H1 (cell line): ENCODE measurements at regions not wholly inside any gene's neighbourhood (a gene's known extent, or its start where the extent isn't known, plus 50 kb on each side); places are given as distances from the start of the nearest gene placed in this dataset.

Source experiments
- CTCF ChIA-PET: fragments of 300-600 bp; sonication (Branson Sonifier 250); formaldehyde crosslinking; loops from one replicate; lab custom pipeline; 2021; ENCODE audit not compliant: partially characterized antibody; lab: Charles Lee
- POLR2A ChIA-PET: fragments of 300-600 bp; sonication (Branson Sonifier 250); formaldehyde crosslinking; loops from one replicate; lab custom pipeline; 2021; ENCODE audit warnings: inconsistent platforms; ENCODE audit not compliant: partially characterized antibody; lab: Charles Lee
- DNase-seq, 2 experiments: peaks; one replicate each; pipeline versions ENCODE4 v3.0.0 to v3.0.0-alpha.2; 2010 to 2022; ENCODE audit warnings: low spot score in 2 of 2, low read depth in 1 of 2, mixed read lengths in 1 of 2
- FAIRE-seq: peaks from 2 replicates; lab custom pipeline; 2011; peaks lifted over from hg19 to GRCh38; lab: Jason Lieb, UNC
- H2AFZ ChIP-seq: 2 replicates; pipeline ENCODE4 v1.8.1; 2012; ENCODE audit warnings: low read length, inconsistent platforms
- H2AK5ac ChIP-seq: 2 replicates; pipeline ENCODE4 v1.6.1; 2013; ENCODE audit warnings: low read depth, low read length
- H2BK120ac ChIP-seq: replicated peaks from 2 replicates; pipeline ENCODE3; 2013; ENCODE audit warnings: low read depth, low read length, inconsistent platforms
- H2BK12ac ChIP-seq: 2 replicates; pipeline ENCODE4 v1.6.1; 2013; ENCODE audit warnings: low read depth, low read length
- H2BK15ac ChIP-seq: 2 replicates; pipeline ENCODE4 v1.6.1; 2013; ENCODE audit warnings: low read length
- H2BK20ac ChIP-seq: 2 replicates; pipeline ENCODE4 v1.6.1; 2013; ENCODE audit warnings: low read length
- H2BK5ac ChIP-seq: 2 replicates; pipeline ENCODE4 v1.6.1; 2013; ENCODE audit warnings: low read depth, low read length
- H3K14ac ChIP-seq: 2 replicates; pipeline ENCODE4 v1.6.1; 2013; ENCODE audit warnings: inconsistent platforms; ENCODE audit not compliant: insufficient read length
- H3K18ac ChIP-seq: 2 replicates; pipeline ENCODE4 v1.6.1; 2013; ENCODE audit warnings: low read length; ENCODE audit errors: extremely low read depth
- H3K23ac ChIP-seq: 2 replicates; pipeline ENCODE4 v1.6.1; 2013; ENCODE audit warnings: inconsistent platforms; ENCODE audit not compliant: insufficient read length
- H3K23me2 ChIP-seq: 2 replicates; pipeline ENCODE4 v1.6.1; 2013; ENCODE audit warnings: low read depth, low read length
- H3K27ac ChIP-seq: 2 replicates; pipeline ENCODE4 v1.6.1; 2011; ENCODE audit warnings: low read depth, low read length, inconsistent platforms
- H3K27me3 ChIP-seq, 4 experiments: replicated peaks in 1 of 4; 1 replicate in 1 of 4; 2 replicates in 3 of 4; pipeline versions ENCODE4 v1.6.1 to v1.8.1; 2011 to 2013; ENCODE audit warnings: low read length in 3 of 4, mild to moderate bottlenecking in 3 of 4, inconsistent platforms in 2 of 4, mixed read lengths in 2 of 4, moderate library complexity in 1 of 4; ENCODE audit not compliant: control insufficient read depth in 3 of 4, insufficient read depth in 3 of 4; ENCODE audit errors: extremely low read depth in 1 of 4
- H3K36me3 ChIP-seq, 4 experiments: 2 replicates each; pipeline versions ENCODE4 v1.6.1 to v1.8.1; 2011 to 2013; ENCODE audit warnings: mild to moderate bottlenecking in 4 of 4, low read length in 3 of 4, moderate library complexity in 2 of 4, control low read depth in 1 of 4, inconsistent platforms in 1 of 4; ENCODE audit not compliant: insufficient read depth in 4 of 4, control insufficient read depth in 2 of 4
- H3K4ac ChIP-seq: replicated peaks from 2 replicates; pipeline ENCODE3; 2013; ENCODE audit warnings: low read length, low read depth, mixed read lengths, inconsistent platforms; ENCODE audit not compliant: insufficient read length
- H3K4me1 ChIP-seq, 4 experiments: replicated peaks in 1 of 4; 1 replicate in 1 of 4; 2 replicates in 3 of 4; pipeline versions ENCODE4 v1.6.1 to v1.8.1; 2011 to 2013; ENCODE audit warnings: low read length in 3 of 4, inconsistent platforms in 2 of 4, mixed read lengths in 1 of 4; ENCODE audit not compliant: insufficient read depth in 4 of 4, control insufficient read depth in 3 of 4
- H3K4me2 ChIP-seq, 2 experiments: 2 replicates each; pipeline versions ENCODE4 v1.6.1 to v1.8.1; 2011 to 2013; ENCODE audit warnings: low read depth in 2 of 2, low read length in 2 of 2, control low read depth in 1 of 2, inconsistent platforms in 1 of 2, mild to moderate bottlenecking in 1 of 2; ENCODE audit not compliant: insufficient read depth in 1 of 2
- H3K4me3 ChIP-seq, 4 experiments: fragments of 200-600, 300-600 bp in 1 of 4; sonication (generic), shearing (Covaris generic), sonication (Bioruptor Twin) in 1 of 4; 2 replicates each; pipeline versions ENCODE4 v1.5.1 to v1.8.1; 2011 to 2016; ENCODE audit warnings: low read length in 4 of 4, low read depth in 3 of 4, control low read depth in 2 of 4, inconsistent platforms in 2 of 4, mild to moderate bottlenecking in 2 of 4, mixed read lengths in 1 of 4, moderate library complexity in 1 of 4; ENCODE audit not compliant: insufficient read depth in 2 of 4; ENCODE audit errors: extremely low read depth in 1 of 4
- H3K56ac ChIP-seq: replicated peaks from 2 replicates; pipeline ENCODE3; 2013; ENCODE audit warnings: low read depth, mild to moderate bottlenecking, mixed read lengths, low read length, inconsistent platforms; ENCODE audit not compliant: insufficient read length
- H3K79me1 ChIP-seq: 2 replicates; pipeline ENCODE4 v1.6.1; 2013; ENCODE audit warnings: low read depth, low read length, control low read depth
- H3K79me2 ChIP-seq, 2 experiments: 2 replicates each; pipeline versions ENCODE4 v1.6.1 to v1.8.1; 2012 to 2013; ENCODE audit warnings: low read length in 2 of 2, mild to moderate bottlenecking in 2 of 2, inconsistent platforms in 1 of 2; ENCODE audit not compliant: insufficient read depth in 2 of 2, control insufficient read depth in 1 of 2
- H3K9ac ChIP-seq, 4 experiments: replicated peaks in 1 of 4; 1 replicate in 1 of 4; 2 replicates in 3 of 4; pipeline versions ENCODE4 v1.6.1 to v1.8.1; 2011 to 2013; ENCODE audit warnings: low read depth in 3 of 4, low read length in 3 of 4, control low read depth in 2 of 4, mild to moderate bottlenecking in 2 of 4, moderate library complexity in 2 of 4, inconsistent platforms in 1 of 4; ENCODE audit errors: extremely low read depth in 1 of 4
- H3K9me3 ChIP-seq, 2 experiments: 2 replicates each; pipeline versions ENCODE4 v1.6.1 to v1.8.1; 2012 to 2013; ENCODE audit warnings: mild to moderate bottlenecking in 2 of 2, moderate library complexity in 2 of 2, control low read depth in 1 of 2, inconsistent platforms in 1 of 2, low read depth in 1 of 2, low read length in 1 of 2, mixed read lengths in 1 of 2; ENCODE audit not compliant: insufficient read depth in 2 of 2
- H4K20me1 ChIP-seq, 2 experiments: replicated peaks in 1 of 2; 2 replicates each; pipeline versions ENCODE3 to v1.8.1; 2011 to 2013; ENCODE audit warnings: inconsistent platforms in 2 of 2, low read length in 2 of 2, mild to moderate bottlenecking in 1 of 2; ENCODE audit not compliant: insufficient read depth in 2 of 2, control insufficient read depth in 1 of 2
- H4K5ac ChIP-seq: 2 replicates; pipeline ENCODE4 v1.6.1; 2013; ENCODE audit warnings: low read length, low read depth, mixed read lengths, inconsistent platforms; ENCODE audit not compliant: insufficient read length
- H4K8ac ChIP-seq: 2 replicates; pipeline ENCODE4 v1.8.0; 2013; ENCODE audit warnings: mild to moderate bottlenecking, moderate library complexity, low read length, inconsistent platforms; ENCODE audit not compliant: insufficient read depth; ENCODE audit errors: extremely low read depth
- H4K91ac ChIP-seq: replicated peaks from 2 replicates; pipeline ENCODE3; 2013; ENCODE audit warnings: low read length, mixed read lengths, inconsistent platforms; ENCODE audit not compliant: insufficient read length
- CHD1 ChIP-seq: IDR thresholded peaks from 2 replicates; pipeline ENCODE4 v1.6.1; 2012; ENCODE audit warnings: low read depth, low read length, improper control_type of control experiment
- FOSL1 ChIP-seq: IDR thresholded peaks from 2 replicates; pipeline ENCODE4 v1.6.1; 2011; ENCODE audit warnings: mild to moderate bottlenecking, low read depth, low read length, moderate library complexity; ENCODE audit not compliant: insufficient read depth
- KDM1A ChIP-seq: fragments of 200-600, 300-600 bp; sonication (generic); IDR thresholded peaks from 2 replicates; pipeline ENCODE4 v1.7.1; 2016; ENCODE audit warnings: mild to moderate bottlenecking, low read length, borderline replicate concordance
- NANOG ChIP-seq: IDR thresholded peaks from 2 replicates; pipeline ENCODE4 v1.6.1; 2011; ENCODE audit warnings: low read length, low read depth, mild to moderate bottlenecking, inconsistent platforms; ENCODE audit not compliant: insufficient read depth, poor library complexity, severe bottlenecking
- RBBP5 ChIP-seq: IDR thresholded peaks from 2 replicates; pipeline ENCODE4 v1.7.1; 2012; ENCODE audit warnings: low read depth, mild to moderate bottlenecking, inconsistent platforms, low read length, moderate library complexity, borderline replicate concordance
- RNF2 ChIP-seq: fragments of 200-900, 300-1000 bp; sonication (generic); IDR thresholded peaks from 2 replicates; pipeline ENCODE4 v1.7.1; 2016; ENCODE audit warnings: borderline replicate concordance, low read depth, mild to moderate bottlenecking, antibody characterized with exemption, low read length; ENCODE audit not compliant: poor library complexity, severe bottlenecking; ENCODE audit errors: missing control alignments
- RXRA ChIP-seq: IDR thresholded peaks from 2 replicates; pipeline ENCODE4 v1.6.1; 2011; ENCODE audit warnings: low read depth, mild to moderate bottlenecking, low read length, moderate library complexity; ENCODE audit not compliant: insufficient read depth
- SIX5 ChIP-seq: IDR thresholded peaks from 2 replicates; pipeline ENCODE4 v1.6.1; 2011; ENCODE audit warnings: mild to moderate bottlenecking, low read depth, low read length
- TBP ChIP-seq: IDR thresholded peaks from 2 replicates; pipeline ENCODE4 v1.6.1; 2011; ENCODE audit warnings: low read depth, low read length, improper control_type of control experiment
- TCF12 ChIP-seq: IDR thresholded peaks from 2 replicates; pipeline ENCODE4 v1.6.1; 2011; ENCODE audit warnings: low read depth, mild to moderate bottlenecking, low read length
- YY1 ChIP-seq: IDR thresholded peaks from 2 replicates; pipeline ENCODE4 v1.6.1; 2011; ENCODE audit warnings: low read depth, mild to moderate bottlenecking, low read length
- ZNF274 ChIP-seq: IDR thresholded peaks from 2 replicates; pipeline ENCODE4 v1.7.0; 2012; ENCODE audit warnings: low read length, borderline replicate concordance; ENCODE audit errors: extremely low read depth
- WGBS, 2 experiments: shearing (Covaris generic) in 1 of 2; methylation state at CpG; one replicate each; pipeline versions ENCODE4 v1.1.6 to v1.1.7; 2013 to 2015; ENCODE audit warnings: low lambda C conversion rate in 2 of 2, mixed read lengths in 2 of 2, inconsistent platforms in 1 of 2, low coverage in 1 of 2, missing lambda C conversion rate in 1 of 2; ENCODE audit not compliant: insufficient replicate concordance in 2 of 2, insufficient coverage in 1 of 2, insufficient read length in 1 of 2; ENCODE audit errors: extremely low coverage in 1 of 2, missing lambda C conversion rate in 1 of 2; 5-methylcytosine and 5-hydroxymethylcytosine counted together

DNA sequence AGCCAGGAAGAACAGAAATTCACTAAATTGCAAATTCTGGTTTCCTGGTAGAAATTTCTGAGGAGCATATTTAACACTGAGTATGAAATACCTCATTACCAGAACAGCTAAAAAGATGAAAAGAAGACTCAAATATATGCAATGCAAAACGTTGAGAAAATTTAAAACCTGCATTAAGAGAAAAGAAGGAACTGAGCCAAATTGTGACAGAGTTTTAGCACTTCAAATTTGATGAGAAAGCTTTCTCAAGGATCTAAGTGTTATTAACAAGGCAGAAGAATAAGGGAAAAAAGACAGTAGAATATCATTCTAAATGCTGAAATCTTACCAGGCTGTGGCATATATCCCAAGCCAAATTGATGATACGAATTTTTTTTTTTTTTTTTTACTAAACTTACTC lies 443.0 kb downstream of the COL12A1 start:
- POLR2A ChIA-PET: no interaction called here
- WGBS, 2 experiments: 78% methylated on average over 2 of the region's 2 CpGs; no CpG with 5 or more reads in 1 of the 2 experiments
- TF ChIP-seq ZNF274 (no peak), RBBP5 (no peak), TBP (no peak), RXRA (no peak), RNF2 (no peak), KDM1A (no peak), SIX5 (no peak), NANOG (no peak), CHD1 (no peak), TCF12 (no peak), YY1 (no peak), FOSL1 (no peak)

More for the DNA sequence above, 443.0 kb downstream of the COL12A1 start:
- Histone ChIP-seq H3K27me3 (no peaks in the 10 kb centered on the region), H2AK5ac (no peak overlapping the region), H2BK20ac (no peak overlapping the region), H3K79me2 (no peaks in the 10 kb centered on the region), H4K5ac (no peak overlapping the region), H3K9me3 (no peaks in the 10 kb centered on the region), H3K4ac (no peak overlapping the region), H3K23me2 (peaks cover 2% of the 10 kb centered on the region; the same call in 1 of the 2 replicates), H3K79me1 (no peaks in the 10 kb centered on the region), H4K20me1 (no peaks in the 10 kb centered on the region), H2BK120ac (no peak overlapping the region), H3K4me2 (no peak overlapping the region), H2AFZ (no peak overlapping the region), H3K18ac (no peak overlapping the region), H2BK5ac (no peak overlapping the region), H3K56ac (no peak overlapping the region), H2BK12ac (no peak overlapping the region), H3K14ac (no peak overlapping the region), H3K23ac (no peak overlapping the region), H3K4me3 (no peak overlapping the region), H3K27ac (no peak overlapping the region), H3K4me1 (no peaks in the 10 kb centered on the region), H3K36me3 (no peaks in the 10 kb centered on the region), H2BK15ac (no peak overlapping the region), H4K8ac (no peak overlapping the region), H3K9ac (no peak overlapping the region), H4K91ac (no peak overlapping the region)
- CTCF ChIA-PET: no interaction called here
- FAIRE-seq (no peak), DNase-seq (no peak)
